HG03039 (cell line): ENCODE measurements at regions not wholly inside any gene's neighbourhood (a gene's known extent, or its start where the extent isn't known, plus 50 kb on each side); places are given as distances from the start of the nearest gene placed in this dataset.
"Not testable (repeated sequence)": the region's sequence is repeated elsewhere in the genome, so short reads cannot be mapped to it uniquely, and the experiment has no call there.

Experiments used
- ATAC-seq: cut with Tn5 transposase; IDR thresholded peaks from one replicate; pipeline ENCODE4 v1.9.1; 2021; ENCODE audit warnings: mild to moderate bottlenecking, moderate library complexity; ENCODE audit not compliant: unreplicated experiment

GRCh38 chr22:22296047-22296446, 51.5 kb downstream of the VPREB1 start:
- ATAC-seq, result not testable (repeated sequence)

GRCh38 chr22:22297159-22297793, 52.7 kb downstream of the VPREB1 start:
- not testable (repeated sequence) for ATAC-seq

GRCh38 chr22:22297794-22298653, 53.4 kb downstream of the VPREB1 start:
- not testable (repeated sequence) for ATAC-seq

GRCh38 chr22:22298654-22299009, 54.0 kb downstream of the VPREB1 start:
- not testable (repeated sequence) for ATAC-seq

GRCh38 chr22:22300511-22300910, 55.9 kb downstream of the VPREB1 start:
- not testable (repeated sequence) for ATAC-seq

- ATAC-seq, result not testable (repeated sequence)
Observed at GRCh38 chr22:22300946-22301345, 56.4 kb downstream of the VPREB1 start.

GRCh38 chr22:22316589-22316988, 72.0 kb downstream of the VPREB1 start:
- no peak for ATAC-seq

- no peak for ATAC-seq
Observed at GRCh38 chr22:22318723-22319465, 74.3 kb downstream of the VPREB1 start.

GRCh38 chr22:22321743-22322611, 77.4 kb downstream of the VPREB1 start:
- peak; percentile 60 for ATAC-seq

GRCh38 chr22:22322792-22323191, 78.2 kb downstream of the VPREB1 start:
- no peak for ATAC-seq

- ATAC-seq, result no peak
Observed at GRCh38 chr22:22327723-22328122, 83.1 kb downstream of the VPREB1 start.

- no peak for ATAC-seq
Observed at GRCh38 chr22:22329792-22330191, 85.2 kb downstream of the VPREB1 start.

GRCh38 chr22:22335640-22336039, 91.1 kb downstream of the VPREB1 start:
- ATAC-seq, result not testable (repeated sequence)

- not testable (repeated sequence) for ATAC-seq
Observed at GRCh38 chr22:22336333-22336732, 91.7 kb downstream of the VPREB1 start.

GRCh38 chr22:22338778-22339177, 94.2 kb downstream of the VPREB1 start:
- not testable (repeated sequence) for ATAC-seq

GRCh38 chr22:22341736-22342135, 97.2 kb downstream of the VPREB1 start:
- no peak for ATAC-seq

GRCh38 chr22:22342697-22343580, 98.4 kb downstream of the VPREB1 start:
- no peak for ATAC-seq

- ATAC-seq, result no peak
Observed at GRCh38 chr22:22343581-22344296, 99.2 kb downstream of the VPREB1 start.

GRCh38 chr22:22344430-22344829, 99.8 kb downstream of the VPREB1 start:
- no peak for ATAC-seq
